HG03139 (cell line): ENCODE measurements at regions not wholly inside any gene's neighbourhood (a gene's known extent, or its start where the extent isn't known, plus 50 kb on each side); places are given as distances from the start of the nearest gene placed in this dataset.
"Not testable (repeated sequence)": the region's sequence is repeated elsewhere in the genome, so short reads cannot be mapped to it uniquely, and the experiment has no call there.

Experiments used
- ATAC-seq: cut with Tn5 transposase; IDR thresholded peaks from one replicate; pipeline ENCODE4 v1.9.1; 2021; ENCODE audit not compliant: unreplicated experiment

DNA sequence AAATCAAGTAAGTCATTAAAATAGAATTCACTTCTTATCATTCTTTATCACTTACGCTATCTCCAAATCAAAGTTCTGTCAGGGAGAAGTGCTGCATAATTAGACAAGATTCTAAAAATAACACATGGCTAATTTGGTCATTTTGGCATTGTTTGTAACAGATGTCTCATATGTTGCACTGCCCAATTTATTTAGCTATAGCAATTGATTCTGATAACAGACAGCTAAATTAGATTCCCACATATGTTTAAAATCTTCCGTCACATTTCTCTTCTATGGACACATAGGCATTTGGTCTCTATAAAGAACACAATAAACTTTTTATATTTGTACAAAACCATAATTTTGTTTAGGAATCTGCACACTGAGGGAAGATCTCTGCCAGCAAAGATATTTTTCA is 644.5 kb upstream of the VRK2 start:
- no peak for ATAC-seq

- ATAC-seq = no peak
Measured at GRCh38 chr2:57402755-57403154, 643.9 kb upstream of the VRK2 start.

DNA sequence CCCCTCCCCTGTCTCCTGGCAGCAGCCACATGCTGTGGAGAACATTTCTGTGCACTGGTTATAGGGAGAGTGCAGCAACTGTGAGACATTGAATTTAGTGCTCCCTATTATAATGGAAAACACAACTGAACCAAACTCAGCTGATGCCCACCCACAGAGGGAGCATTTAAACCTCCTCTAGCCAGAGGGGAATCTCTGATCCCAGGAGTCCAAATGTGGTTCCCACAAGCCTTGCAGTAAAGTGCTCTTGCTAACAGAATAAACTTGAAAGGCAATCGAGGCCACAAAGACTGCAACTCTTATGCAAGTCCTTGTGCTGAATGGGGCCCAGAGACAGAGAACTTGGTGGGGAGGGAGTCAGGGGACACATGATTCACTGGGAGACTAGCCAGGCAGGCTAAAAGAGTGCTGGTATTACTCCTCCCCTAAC is 638.8 kb upstream of the VRK2 start:
- ATAC-seq = no peak

- ATAC-seq = no peak
Measured at GRCh38 chr2:57408587-57408986, 638.0 kb upstream of the VRK2 start.

GRCh38 chr2:57417007-57417406 is 629.6 kb upstream of the VRK2 start:
- no peak for ATAC-seq

GRCh38 chr2:57418859-57419346 is 627.7 kb upstream of the VRK2 start:
- ATAC-seq = not testable (repeated sequence)

DNA sequence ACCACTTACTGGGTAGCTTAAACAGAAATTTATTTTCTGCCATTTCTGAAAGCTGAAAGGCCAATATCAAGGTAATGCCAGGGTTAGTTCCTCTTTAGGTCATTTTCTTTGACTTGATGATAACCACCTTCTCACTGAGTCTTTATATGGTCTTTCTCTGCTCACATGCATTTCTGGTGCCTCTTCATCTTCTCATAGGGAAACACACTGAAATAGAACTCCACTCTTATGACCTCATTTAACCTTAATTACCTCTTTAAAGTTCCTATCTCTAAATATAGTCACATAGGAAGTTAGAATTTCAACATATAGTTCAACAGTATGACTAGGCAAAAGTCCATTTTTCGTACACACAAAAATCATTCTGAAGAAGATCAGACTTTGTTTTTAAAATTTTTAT is 616.8 kb upstream of the VRK2 start:
- no peak for ATAC-seq

- no peak for ATAC-seq
Measured at GRCh38 chr2:57432528-57432927, 614.1 kb upstream of the VRK2 start.

DNA sequence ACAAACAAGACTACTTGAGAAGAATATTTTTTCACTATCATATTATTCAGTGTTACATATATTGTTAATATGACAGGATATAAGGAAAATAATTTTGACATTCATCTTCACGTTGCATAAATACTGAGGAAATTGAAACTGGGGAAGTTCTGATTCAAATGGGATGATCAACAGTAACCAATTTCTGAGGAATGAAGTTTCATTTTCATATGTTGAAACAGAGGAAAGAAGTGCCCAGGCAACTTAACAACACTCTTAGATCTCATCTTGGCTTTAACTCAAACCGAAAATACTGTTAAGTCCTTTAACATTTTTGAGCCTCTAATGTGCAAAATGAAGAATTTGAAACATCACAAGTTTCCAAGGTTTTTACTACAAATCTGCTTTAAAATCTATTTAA is 612.2 kb upstream of the VRK2 start:
- ATAC-seq = no peak

DNA sequence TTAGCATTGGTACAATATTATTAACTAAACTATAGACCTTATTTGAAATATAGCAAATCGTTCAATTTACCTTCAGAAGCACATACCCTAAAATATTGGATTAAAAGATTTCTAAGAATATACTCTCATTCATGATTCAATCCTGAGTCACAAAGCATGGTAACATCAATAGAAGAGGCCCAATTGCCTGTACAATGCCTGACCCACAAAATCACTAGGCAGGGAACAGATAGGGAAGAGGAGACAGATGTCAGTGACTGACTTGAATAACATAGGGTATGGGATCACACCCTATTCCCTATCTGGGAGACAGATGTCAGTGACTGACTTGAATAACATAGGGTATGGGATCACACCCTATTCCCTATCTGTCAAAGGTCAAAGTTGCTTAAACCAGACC is 611.6 kb upstream of the VRK2 start:
- ATAC-seq = no peak

DNA sequence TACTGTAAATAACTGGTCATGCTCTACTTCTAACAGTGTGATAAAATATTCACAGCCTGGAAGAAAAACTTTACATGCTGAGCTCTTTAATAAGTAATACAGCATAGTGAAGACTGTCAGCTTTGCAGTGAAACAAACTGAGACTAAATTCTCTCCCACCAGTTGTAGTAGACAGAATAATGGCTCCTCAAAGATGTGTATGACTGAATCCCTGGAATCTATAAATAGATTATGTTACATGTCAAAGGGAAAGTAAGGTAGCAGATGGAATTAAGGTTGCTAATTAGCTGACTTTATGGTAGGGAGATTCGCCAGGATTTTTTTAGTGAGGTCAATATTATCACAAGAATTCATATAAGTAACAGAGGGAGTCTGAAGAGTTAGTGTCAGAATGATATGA is 609.5 kb upstream of the VRK2 start:
- ATAC-seq = no peak

- ATAC-seq = no peak
Measured at GRCh38 chr2:57440437-57440836, 606.2 kb upstream of the VRK2 start.

GRCh38 chr2:57443086-57443485 is 603.5 kb upstream of the VRK2 start:
- ATAC-seq = no peak

- no peak for ATAC-seq
Measured at GRCh38 chr2:57443973-57444521, 602.6 kb upstream of the VRK2 start.

DNA sequence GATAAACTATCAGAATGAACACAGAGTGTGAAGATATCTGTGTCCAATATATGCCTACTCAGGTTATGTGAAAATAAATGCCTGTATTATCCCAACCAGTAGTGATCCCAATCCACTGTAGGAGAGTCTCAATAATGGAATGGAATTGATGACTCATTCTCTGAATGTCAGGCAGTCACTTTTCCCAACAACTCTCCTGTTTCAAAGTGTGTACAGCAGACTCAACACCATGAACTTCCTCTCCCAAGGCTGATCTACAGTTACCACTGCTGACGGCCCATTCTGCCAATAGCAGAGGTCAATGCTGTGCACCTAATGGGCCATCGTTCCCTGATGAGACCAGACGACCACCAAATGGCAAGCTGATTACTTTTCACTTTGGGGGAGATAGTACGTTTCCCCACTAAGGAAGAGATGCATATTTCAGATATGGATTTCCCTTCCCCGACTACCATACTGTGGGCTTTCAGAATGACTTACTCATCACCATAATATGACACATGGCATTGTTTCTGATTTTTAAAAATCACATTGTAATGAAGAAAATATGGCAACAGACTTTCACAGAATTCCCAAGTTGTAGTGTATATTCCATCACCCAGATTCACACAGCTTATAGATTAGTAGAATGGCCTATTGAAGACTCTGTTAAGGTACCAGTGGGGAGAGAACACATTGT is 601.7 kb upstream of the VRK2 start:
- ATAC-seq = no peak

- no peak for ATAC-seq
Measured at GRCh38 chr2:57448816-57449215, 597.8 kb upstream of the VRK2 start.

- ATAC-seq = peak; percentile 63
Measured at GRCh38 chr2:57450170-57450569, 596.4 kb upstream of the VRK2 start.

DNA sequence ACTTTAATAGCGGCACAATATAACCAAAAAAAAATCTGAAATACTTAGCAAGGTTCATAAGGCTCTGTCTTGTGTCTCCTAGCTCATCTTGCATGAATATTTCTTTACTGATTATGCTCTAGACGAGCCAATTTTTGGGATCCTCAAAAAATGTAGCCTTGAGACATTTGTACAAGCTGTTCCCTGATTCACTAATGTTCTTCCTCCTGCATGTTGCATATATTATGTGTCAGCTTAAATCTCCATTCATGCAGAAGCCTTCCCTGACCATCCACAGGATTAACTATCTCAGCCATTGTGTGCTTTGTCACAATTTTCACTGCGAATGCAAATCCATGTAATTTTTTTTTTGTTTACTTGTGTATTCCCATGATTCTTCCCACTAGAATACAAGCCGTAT is 594.0 kb upstream of the VRK2 start:
- ATAC-seq = no peak

- no peak for ATAC-seq
Measured at GRCh38 chr2:57453945-57454344, 592.7 kb upstream of the VRK2 start.

GRCh38 chr2:57460396-57461276 is 586.0 kb upstream of the VRK2 start:
- ATAC-seq = no peak

DNA sequence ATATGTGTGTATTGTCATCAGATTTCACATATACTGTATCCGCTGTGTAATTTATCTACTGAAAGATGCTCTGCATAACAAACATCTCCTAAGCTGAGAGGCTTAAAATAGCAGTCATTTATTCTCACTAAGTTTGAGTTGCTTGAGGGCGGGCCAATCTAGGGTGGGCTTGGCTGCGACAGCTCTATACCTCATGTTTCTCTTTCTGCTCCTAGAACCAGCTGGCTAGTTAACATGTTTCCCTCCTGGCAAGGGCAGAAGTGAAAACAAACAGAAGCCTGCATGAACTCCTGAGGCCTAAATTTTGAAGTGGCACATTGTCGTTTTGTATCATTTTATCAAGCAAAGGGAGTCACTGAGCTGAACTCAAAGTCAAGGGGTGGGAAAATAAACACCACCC is 585.0 kb upstream of the VRK2 start:
- no peak for ATAC-seq

- ATAC-seq = no peak
Measured at GRCh38 chr2:57465067-57465466, 581.5 kb upstream of the VRK2 start.
